HG03342 (cell line): ENCODE measurements at regions not wholly inside any gene's neighbourhood (a gene's known extent, or its start where the extent isn't known, plus 50 kb on each side); places are given as distances from the start of the nearest gene placed in this dataset.
"Not testable (repeated sequence)": the region's sequence is repeated elsewhere in the genome, so short reads cannot be mapped to it uniquely, and the experiment has no call there.

Experiments
- ATAC-seq: cut with Tn5 transposase; IDR thresholded peaks from one replicate; pipeline ENCODE4 v1.9.1; 2021; ENCODE audit warnings: mild to moderate bottlenecking, moderate library complexity; ENCODE audit not compliant: unreplicated experiment

GRCh38 chr5:44935871-44936270 is 127.1 kb downstream of the MRPS30 start:
- no peak for ATAC-seq

GRCh38 chr5:44942524-44943001 is 133.8 kb downstream of the MRPS30 start:
- ATAC-seq, result no peak

GRCh38 chr5:44943647-44944046 is 134.9 kb downstream of the MRPS30 start:
- no peak for ATAC-seq

GRCh38 chr5:44945743-44946142 is 137.0 kb downstream of the MRPS30 start:
- ATAC-seq, result no peak

GRCh38 chr5:44949687-44950086 is 140.9 kb downstream of the MRPS30 start:
- ATAC-seq, result no peak

- no peak for ATAC-seq
These were observed 142.6 kb downstream of the MRPS30 start for GRCh38 chr5:44951371-44951770.

GRCh38 chr5:44952376-44952775 is 143.6 kb downstream of the MRPS30 start:
- ATAC-seq, result peak; percentile 85

- no peak for ATAC-seq
These were observed 144.3 kb downstream of the MRPS30 start for GRCh38 chr5:44953078-44953477.

- ATAC-seq, result not testable (repeated sequence)
These were observed 150.3 kb downstream of the MRPS30 start for GRCh38 chr5:44958943-44959454.

GRCh38 chr5:44969825-44970224 is 161.1 kb downstream of the MRPS30 start:
- no peak for ATAC-seq

GRCh38 chr5:44970963-44971362 is 162.2 kb downstream of the MRPS30 start:
- not testable (repeated sequence) for ATAC-seq

- no peak for ATAC-seq
These were observed 166.1 kb downstream of the MRPS30 start for GRCh38 chr5:44974813-44975212.

- no peak for ATAC-seq
These were observed 173.0 kb downstream of the MRPS30 start for GRCh38 chr5:44981708-44982107.

- ATAC-seq, result no peak
These were observed 174.3 kb downstream of the MRPS30 start for GRCh38 chr5:44983006-44983405.

- ATAC-seq, result no peak
These were observed 178.3 kb downstream of the MRPS30 start for GRCh38 chr5:44987026-44987425.

GRCh38 chr5:44991693-44992092 is 182.9 kb downstream of the MRPS30 start:
- ATAC-seq, result no peak

GRCh38 chr5:44993286-44993685 is 184.5 kb downstream of the MRPS30 start:
- ATAC-seq, result no peak

- ATAC-seq, result no peak
These were observed 188.8 kb downstream of the MRPS30 start for GRCh38 chr5:44997506-44997905.

- not testable (repeated sequence) for ATAC-seq
These were observed 198.4 kb downstream of the MRPS30 start for GRCh38 chr5:45007102-45007501.

GRCh38 chr5:45017568-45017967 is 208.8 kb downstream of the MRPS30 start:
- no peak for ATAC-seq

- no peak for ATAC-seq
These were observed 220.8 kb downstream of the MRPS30 start for GRCh38 chr5:45029553-45029952.

GRCh38 chr5:45035991-45036390 is 227.2 kb downstream of the MRPS30 start:
- no peak for ATAC-seq

- no peak for ATAC-seq
These were observed 229.2 kb downstream of the MRPS30 start for GRCh38 chr5:45037927-45038326.
